IMR-90 (cell line): ENCODE measurements at regions not wholly inside any gene's neighbourhood (a gene's known extent, or its start where the extent isn't known, plus 50 kb on each side); places are given as distances from the start of the nearest gene placed in this dataset.

Experiments
- ATAC-seq: fragments of 200-7000 bp; cut with Tn5 transposase; 2 replicates; pipeline ENCODE4 v1.9.1; 2020; ENCODE audit warnings: low read depth, mild to moderate bottlenecking, moderate library complexity
- BruUV-seq: library from RNA; stranded (reverse); fragments of 400-500 nt; replicated peaks from 2 replicates; lab custom pipeline; 2021; lab: Mats Ljungman, UMichigan
- CTCF ChIA-PET: fragments of 300-600 bp; formaldehyde crosslinking; extraction: SDS; loops from one replicate; lab custom pipeline; 2021; ENCODE audit warnings: antibody characterized with exemption; lab: Yijun Ruan, JAX
- POLR2A ChIA-PET: fragments of 300-600 bp; sonication (Branson Sonifier 250); formaldehyde crosslinking; loops from one replicate; lab custom pipeline; 2022; ENCODE audit warnings: antibody characterized with exemption; ENCODE audit not compliant: unreplicated experiment; lab: Charles Lee
- DNase-seq: peaks from one replicate; pipeline ENCODE4 v3.0.0; 2013
- H2AFZ ChIP-seq: replicated peaks from 2 replicates; pipeline ENCODE3; 2013; ENCODE audit warnings: low read length, mild to moderate bottlenecking; ENCODE audit not compliant: poor library complexity
- H2AK5ac ChIP-seq: 2 replicates; pipeline ENCODE4 v1.6.1; 2013; ENCODE audit warnings: low read depth, low read length, inconsistent platforms
- H2AK9ac ChIP-seq: replicated peaks from 2 replicates; pipeline ENCODE3; 2013; ENCODE audit warnings: mild to moderate bottlenecking, low read depth, low read length, moderate library complexity; ENCODE audit not compliant: poor library complexity
- H2BK120ac ChIP-seq: 2 replicates; pipeline ENCODE4 v1.6.1; 2013; ENCODE audit warnings: low read depth, low read length, inconsistent platforms
- H2BK15ac ChIP-seq: 3 replicates; pipeline ENCODE4 v1.6.1; 2013; ENCODE audit warnings: low read depth, low read length, inconsistent platforms
- H2BK20ac ChIP-seq: 2 replicates; pipeline ENCODE4 v1.6.1; 2013; ENCODE audit warnings: low read depth, mild to moderate bottlenecking, inconsistent platforms, low read length, moderate library complexity
- H2BK5ac ChIP-seq: 2 replicates; pipeline ENCODE4 v1.6.1; 2013; ENCODE audit warnings: mild to moderate bottlenecking, low read depth, low read length, inconsistent platforms; ENCODE audit not compliant: poor library complexity, severe bottlenecking
- H3K14ac ChIP-seq: replicated peaks from 2 replicates; pipeline ENCODE4 v1.6.1; 2013; ENCODE audit warnings: low read depth, low read length, inconsistent platforms
- H3K18ac ChIP-seq: 2 replicates; pipeline ENCODE4 v1.6.1; 2013; ENCODE audit warnings: low read depth, low read length, control low read depth
- H3K23ac ChIP-seq: 2 replicates; pipeline ENCODE4 v1.6.1; 2013; ENCODE audit warnings: low read depth, low read length, inconsistent platforms
- H3K27ac ChIP-seq: 2 replicates; pipeline ENCODE4 v1.5.1; 2013; ENCODE audit warnings: mild to moderate bottlenecking, control low read depth, low read length; ENCODE audit not compliant: insufficient read depth
- H3K27me3 ChIP-seq: 2 replicates; pipeline ENCODE4 v1.6.1; 2013; ENCODE audit warnings: low read length; ENCODE audit not compliant: control insufficient read depth, insufficient read depth
- H3K36me3 ChIP-seq: 2 replicates; pipeline ENCODE4 v1.6.1; 2013; ENCODE audit warnings: low read length, mixed read lengths; ENCODE audit not compliant: control insufficient read depth, insufficient read depth
- H3K4ac ChIP-seq: 2 replicates; pipeline ENCODE4 v1.6.1; 2013; ENCODE audit warnings: low read depth, low read length, inconsistent platforms
- H3K4me1 ChIP-seq: 2 replicates; pipeline ENCODE4 v1.6.1; 2013; ENCODE audit warnings: low read length, mixed read lengths; ENCODE audit not compliant: control insufficient read depth, insufficient read depth
- H3K4me2 ChIP-seq: 2 replicates; pipeline ENCODE4 v1.6.1; 2013; ENCODE audit warnings: low read depth, mild to moderate bottlenecking, control low read depth, low read length, moderate library complexity
- H3K4me3 ChIP-seq: 2 replicates; pipeline ENCODE4 v1.5.1; 2013; ENCODE audit warnings: low read depth, mild to moderate bottlenecking, control low read depth, low read length, moderate library complexity; ENCODE audit not compliant: insufficient read depth
- H3K56ac ChIP-seq: 2 replicates; pipeline ENCODE4 v1.6.1; 2013; ENCODE audit warnings: low read length, inconsistent platforms; ENCODE audit not compliant: insufficient read depth; ENCODE audit errors: extremely low read depth
- H3K79me1 ChIP-seq, 2 experiments: 2 replicates each; pipeline ENCODE4 v1.6.1; 2013; ENCODE audit warnings: low read length in 2 of 2, inconsistent platforms in 1 of 2, low read depth in 1 of 2
- H3K9ac ChIP-seq: 2 replicates; pipeline ENCODE4 v1.6.1; 2013; ENCODE audit warnings: low read depth, low read length, control low read depth
- H3K9me1 ChIP-seq: 2 replicates; pipeline ENCODE4 v1.6.1; 2013; ENCODE audit warnings: low read length, inconsistent platforms; ENCODE audit not compliant: insufficient read depth
- H3K9me3 ChIP-seq: 2 replicates; pipeline ENCODE4 v1.6.1; 2013; ENCODE audit warnings: low read length; ENCODE audit not compliant: control insufficient read depth, insufficient read depth
- H4K20me1 ChIP-seq: 2 replicates; pipeline ENCODE4 v1.6.1; 2013; ENCODE audit warnings: low read length, inconsistent platforms; ENCODE audit not compliant: insufficient read depth
- H4K5ac ChIP-seq: 2 replicates; pipeline ENCODE4 v1.6.1; 2013; ENCODE audit warnings: mild to moderate bottlenecking, low read depth, low read length, control low read depth
- H4K8ac ChIP-seq, 2 experiments: 2 replicates each; pipeline ENCODE4 v1.6.1; 2013; ENCODE audit warnings: low read depth in 2 of 2, low read length in 2 of 2, control low read depth in 1 of 2, inconsistent platforms in 1 of 2
- H4K91ac ChIP-seq: 2 replicates; pipeline ENCODE4 v1.6.1; 2013; ENCODE audit warnings: low read depth, low read length, inconsistent platforms; ENCODE audit not compliant: insufficient read depth
- BHLHE40 ChIP-seq: fragments of 150-350 bp; IDR thresholded peaks from 2 replicates; pipeline ENCODE4 v1.6.1; 2016; ENCODE audit warnings: mild to moderate bottlenecking, low read depth, low read length
- CEBPB ChIP-seq: IDR thresholded peaks from 2 replicates; pipeline ENCODE4 v1.6.1; 2012; ENCODE audit warnings: low read depth, low read length, improper control_type of control experiment
- CHD1 ChIP-seq: IDR thresholded peaks from 2 replicates; pipeline ENCODE4 v1.6.1; 2012; ENCODE audit warnings: low read depth, low read length, improper control_type of control experiment
- MAZ ChIP-seq: IDR thresholded peaks from 2 replicates; pipeline ENCODE4 v1.6.1; 2012; ENCODE audit warnings: low read depth, mild to moderate bottlenecking, low read length, improper control_type of control experiment, moderate library complexity, borderline replicate concordance
- MXI1 ChIP-seq: IDR thresholded peaks from 2 replicates; pipeline ENCODE4 v1.6.1; 2012; ENCODE audit warnings: low read depth, mild to moderate bottlenecking, low read length, moderate library complexity, borderline replicate concordance
- NFE2L2 ChIP-seq: fragments of 150-350 bp; IDR thresholded peaks from 2 replicates; pipeline ENCODE4 v1.6.1; 2016; ENCODE audit warnings: low read depth, mild to moderate bottlenecking, low read length
- RCOR1 ChIP-seq: IDR thresholded peaks from 2 replicates; pipeline ENCODE4 v1.6.1; 2012; ENCODE audit warnings: mild to moderate bottlenecking, low read length, improper control_type of control experiment; ENCODE audit not compliant: insufficient replicate concordance
- SMC3 ChIP-seq: fragments of 150-350 bp; IDR thresholded peaks from 2 replicates; pipeline ENCODE4 v1.6.1; 2016; ENCODE audit warnings: low read depth, mild to moderate bottlenecking, antibody characterized with exemption, low read length, moderate library complexity
- WGBS, 2 experiments: methylation state at CpG; one replicate each; pipeline versions ENCODE4 v1.1.5 to v1.1.7; 2013; ENCODE audit warnings: missing lambda C conversion rate in 2 of 2; ENCODE audit not compliant: insufficient read length in 1 of 2; ENCODE audit errors: extremely low coverage in 2 of 2; 5-methylcytosine and 5-hydroxymethylcytosine counted together
- dilution Hi-C: fragments of 300-500 bp; cut with HindIII; formaldehyde crosslinking; loops from one replicate; pipeline ENCODE4 v1.14.3; 2018; ENCODE audit warnings: low sequenced_read_pairs; ENCODE audit not compliant: unreplicated experiment
- in situ Hi-C: fragments of 300-500 bp; cut with MboI; formaldehyde crosslinking; loops from 3 replicates; pipeline ENCODE4 v1.14.3; 2019; ENCODE audit warnings: low sequenced_read_pairs, inconsistent platforms, mixed read lengths
- intact Hi-C: fragments of 100-400 bp; cut with micrococcal nuclease; formaldehyde crosslinking; loops from 2 replicates; pipeline ENCODE4 v1.10.0; 2022
- TF ChIP-seq, protein P1 (sequence below): fragments of 150-350 bp; IDR thresholded peaks from 2 replicates; pipeline ENCODE4 v1.6.1; 2016; ENCODE audit warnings: low read depth, mild to moderate bottlenecking, low read length, moderate library complexity, borderline replicate concordance

GRCh38 chr16:26510924-26511323 lies 555.8 kb upstream of the C16orf82 start:
- POLR2A ChIA-PET: no interaction called here
- no TSS peak for BruUV-seq
- no peaks in the 10 kb centered on the region for H3K79me1 ChIP-seq
- H2BK20ac ChIP-seq: no peak overlapping the region
- in situ Hi-C loops (loop anchor here (10.0 kb wide), 1 partner anchor 56 kb away; no protein-coding TSS in a partner anchor), intact Hi-C loops (no loop called here), dilution Hi-C loops (no loop called here)
- no peak overlapping the region for H4K8ac ChIP-seq
- ATAC-seq (no peak), DNase-seq (no peak)
- TF ChIP-seq MAZ (no peak), CHD1 (no peak), MXI1 (no peak), CEBPB (no peak), BHLHE40 (no peak), RCOR1 (no peak), SMC3 (no peak), NFE2L2 (no peak)
- TF ChIP-seq, protein P1, sequence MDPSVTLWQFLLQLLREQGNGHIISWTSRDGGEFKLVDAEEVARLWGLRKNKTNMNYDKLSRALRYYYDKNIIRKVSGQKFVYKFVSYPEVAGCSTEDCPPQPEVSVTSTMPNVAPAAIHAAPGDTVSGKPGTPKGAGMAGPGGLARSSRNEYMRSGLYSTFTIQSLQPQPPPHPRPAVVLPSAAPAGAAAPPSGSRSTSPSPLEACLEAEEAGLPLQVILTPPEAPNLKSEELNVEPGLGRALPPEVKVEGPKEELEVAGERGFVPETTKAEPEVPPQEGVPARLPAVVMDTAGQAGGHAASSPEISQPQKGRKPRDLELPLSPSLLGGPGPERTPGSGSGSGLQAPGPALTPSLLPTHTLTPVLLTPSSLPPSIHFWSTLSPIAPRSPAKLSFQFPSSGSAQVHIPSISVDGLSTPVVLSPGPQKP: no peak
- WGBS, 2 experiments: no CpG with 5 or more reads among the region's 1 CpG
- H2BK5ac ChIP-seq: no peak overlapping the region
- H3K14ac ChIP-seq: no peak overlapping the region
- H3K4ac ChIP-seq: no peak overlapping the region
- H3K9me1 ChIP-seq: no peaks in the 10 kb centered on the region
- H2AK9ac ChIP-seq: no peak overlapping the region
- no peak overlapping the region for H3K27ac ChIP-seq
- H4K20me1 ChIP-seq: no peaks in the 10 kb centered on the region
- H3K27me3 ChIP-seq: no peaks in the 10 kb centered on the region
- H3K56ac ChIP-seq: no peak overlapping the region
- no peak overlapping the region for H3K4me2 ChIP-seq
- no peak overlapping the region for H3K23ac ChIP-seq
- H2BK120ac ChIP-seq: no peak overlapping the region
- H3K9ac ChIP-seq: no peak overlapping the region
- H2AK5ac ChIP-seq: no peak overlapping the region
- no peak overlapping the region for H2AFZ ChIP-seq
- no peak overlapping the region for H2BK15ac ChIP-seq
- no peak overlapping the region for H4K91ac ChIP-seq
- H3K36me3 ChIP-seq: no peaks in the 10 kb centered on the region
- H3K9me3 ChIP-seq: peaks cover 12% of the 10 kb centered on the region; the same call in 1 of the 2 replicates
- H4K5ac ChIP-seq: no peak overlapping the region
- CTCF ChIA-PET: no interaction called here
- H3K18ac ChIP-seq: no peak overlapping the region
- H3K4me1 ChIP-seq: no peaks in the 10 kb centered on the region
- no peak overlapping the region for H3K4me3 ChIP-seq
